GM21526 (cell line): ENCODE measurements at regions not wholly inside any gene's neighbourhood (a gene's known extent, or its start where the extent isn't known, plus 50 kb on each side); places are given as distances from the start of the nearest gene placed in this dataset.

Source experiments
- ATAC-seq: cut with Tn5 transposase; IDR thresholded peaks from one replicate; pipeline ENCODE4 v1.9.1; 2021; ENCODE audit warnings: moderate library complexity; ENCODE audit not compliant: unreplicated experiment, low FRiP score

DNA sequence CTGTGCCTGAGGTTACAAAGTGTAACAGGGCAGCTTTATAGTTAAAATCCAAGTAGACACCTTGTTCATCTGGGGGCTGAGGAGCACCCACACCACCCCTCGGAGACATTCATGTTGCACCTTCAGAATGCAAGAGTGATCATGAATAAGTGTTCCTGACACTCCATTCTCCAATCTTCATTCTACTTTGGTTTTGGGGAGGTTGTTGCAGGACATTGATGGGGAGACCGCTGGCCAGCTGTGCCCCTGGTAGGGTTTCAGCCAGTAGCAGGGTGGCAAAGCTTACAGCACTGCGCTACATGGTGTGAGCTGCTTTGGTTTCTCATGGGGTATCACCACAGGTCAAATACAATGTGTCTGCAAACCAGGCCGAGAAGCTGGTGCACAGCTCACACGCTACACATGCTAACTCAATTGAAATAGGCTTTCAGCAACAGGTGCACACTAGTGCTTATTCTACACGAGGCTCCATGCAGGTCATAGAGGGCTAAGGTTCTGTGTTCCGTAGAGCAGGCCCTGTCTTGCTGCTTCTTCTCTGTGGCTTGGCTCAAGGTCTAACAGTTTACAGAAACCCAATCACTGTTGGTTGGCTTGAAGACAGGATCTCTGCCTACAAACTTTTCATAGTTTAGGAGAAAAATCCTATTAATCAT lies 317.4 kb upstream of the ZNF32 start:
- no peak for ATAC-seq

DNA sequence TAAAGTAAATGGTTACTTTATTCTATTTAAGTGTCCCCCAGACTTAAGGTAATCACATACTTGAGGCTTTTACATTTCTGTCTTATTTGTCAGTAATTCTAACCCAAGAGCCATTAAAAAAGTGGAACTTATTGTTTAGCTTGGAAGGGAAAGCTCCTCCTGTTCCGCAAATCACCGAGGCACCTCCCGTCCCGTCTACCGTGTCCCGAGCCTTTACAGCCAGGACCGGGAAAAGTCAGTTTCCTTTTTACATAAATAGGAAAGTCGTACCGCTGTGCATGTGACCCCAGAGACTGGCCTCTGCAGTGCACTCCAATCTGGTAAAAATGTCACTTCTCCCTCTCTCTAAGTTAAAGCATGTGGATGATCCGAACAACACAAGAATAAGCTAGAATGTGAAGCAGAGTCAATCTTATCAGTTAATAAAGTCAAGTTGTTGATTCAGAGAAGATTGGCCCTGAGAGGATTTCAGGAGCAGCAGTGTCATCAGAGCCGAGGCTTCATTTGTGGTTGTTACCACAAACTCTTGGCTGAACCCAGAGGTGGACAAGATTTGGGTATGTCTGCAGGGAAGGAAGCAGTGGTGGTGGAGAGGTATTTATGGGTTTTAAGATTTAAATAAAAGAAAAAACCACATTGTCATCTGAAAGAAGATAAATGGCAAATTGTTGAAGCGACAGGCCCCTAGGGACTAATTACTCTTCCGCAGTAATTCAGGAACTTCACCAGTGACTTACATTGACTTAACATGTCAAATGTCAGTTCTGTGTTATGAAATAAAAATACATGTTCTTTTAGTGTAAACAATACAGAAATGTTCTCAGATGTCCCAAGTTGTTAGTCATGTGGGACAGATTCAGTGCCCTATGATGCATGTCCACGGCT lies 316.6 kb upstream of the ZNF32 start:
- ATAC-seq, result no peak

DNA sequence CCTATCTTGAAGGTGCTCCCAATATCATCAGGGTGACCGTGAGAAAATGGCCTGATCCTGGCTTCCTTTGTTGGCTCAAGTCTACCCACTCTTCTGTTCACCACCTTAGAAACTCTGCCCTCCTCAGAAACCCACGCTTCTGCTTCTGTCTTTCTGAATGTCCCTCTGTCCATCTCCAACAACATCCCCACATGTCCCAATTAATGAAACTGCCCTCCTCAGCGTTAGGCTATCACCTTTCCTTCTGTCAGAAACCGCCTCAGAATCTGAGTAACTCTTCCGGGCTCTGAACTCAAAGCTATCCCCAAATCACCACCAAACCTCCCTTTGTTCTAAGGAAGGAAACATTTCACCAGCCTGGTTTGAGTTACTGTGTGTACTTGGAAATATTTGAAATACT lies 315.8 kb upstream of the ZNF32 start:
- no peak for ATAC-seq

DNA sequence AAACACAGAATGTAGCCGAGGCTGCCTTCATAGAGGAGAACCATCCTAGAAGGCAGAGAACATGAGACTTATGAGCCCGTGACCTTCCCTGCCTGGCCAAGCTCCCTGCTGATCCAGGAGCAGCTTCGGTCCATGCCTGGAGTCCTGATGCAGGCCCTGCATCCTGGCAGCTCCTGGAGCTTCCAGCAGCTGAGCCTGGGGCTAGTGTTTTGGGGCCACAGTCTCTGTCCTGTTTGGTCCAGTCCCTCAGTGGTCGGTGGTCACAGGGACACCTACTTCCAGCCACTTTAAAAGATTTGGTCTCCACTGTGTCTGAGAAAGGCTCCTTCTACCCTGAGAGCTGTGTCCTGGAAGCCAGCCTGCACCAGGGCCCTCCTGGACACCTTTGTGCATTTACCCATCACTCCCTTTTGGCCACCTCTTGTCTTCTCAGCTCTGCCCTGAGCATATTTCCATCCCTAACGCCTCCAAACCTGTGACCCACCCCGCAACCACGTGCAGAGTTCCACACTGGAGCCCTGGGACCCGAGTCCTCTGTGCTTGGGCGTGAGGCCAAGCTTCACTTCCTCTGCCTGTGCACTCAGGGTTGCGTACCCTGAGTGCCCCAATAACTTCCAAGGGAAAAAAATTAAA lies 315.2 kb upstream of the ZNF32 start:
- ATAC-seq, result no peak

DNA sequence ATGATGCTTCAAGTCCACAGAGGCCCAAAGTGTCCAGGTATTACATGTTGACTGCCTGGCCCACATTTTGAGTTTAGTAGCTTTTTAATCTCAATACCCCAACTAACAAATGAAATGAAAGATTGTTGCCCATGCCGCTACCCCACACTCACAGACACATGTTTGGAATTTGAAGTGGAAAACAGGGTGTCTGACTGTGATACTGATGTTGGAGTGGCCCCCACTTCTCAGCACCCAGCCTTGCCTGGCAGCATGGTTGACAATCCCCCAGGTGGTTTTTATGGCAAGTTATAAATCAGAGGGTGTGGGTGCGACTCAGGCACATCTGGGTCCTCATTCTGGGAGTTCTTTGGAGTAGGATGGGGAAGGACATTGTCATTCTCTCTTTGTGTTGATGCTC lies 314.7 kb upstream of the ZNF32 start:
- ATAC-seq, result no peak

DNA sequence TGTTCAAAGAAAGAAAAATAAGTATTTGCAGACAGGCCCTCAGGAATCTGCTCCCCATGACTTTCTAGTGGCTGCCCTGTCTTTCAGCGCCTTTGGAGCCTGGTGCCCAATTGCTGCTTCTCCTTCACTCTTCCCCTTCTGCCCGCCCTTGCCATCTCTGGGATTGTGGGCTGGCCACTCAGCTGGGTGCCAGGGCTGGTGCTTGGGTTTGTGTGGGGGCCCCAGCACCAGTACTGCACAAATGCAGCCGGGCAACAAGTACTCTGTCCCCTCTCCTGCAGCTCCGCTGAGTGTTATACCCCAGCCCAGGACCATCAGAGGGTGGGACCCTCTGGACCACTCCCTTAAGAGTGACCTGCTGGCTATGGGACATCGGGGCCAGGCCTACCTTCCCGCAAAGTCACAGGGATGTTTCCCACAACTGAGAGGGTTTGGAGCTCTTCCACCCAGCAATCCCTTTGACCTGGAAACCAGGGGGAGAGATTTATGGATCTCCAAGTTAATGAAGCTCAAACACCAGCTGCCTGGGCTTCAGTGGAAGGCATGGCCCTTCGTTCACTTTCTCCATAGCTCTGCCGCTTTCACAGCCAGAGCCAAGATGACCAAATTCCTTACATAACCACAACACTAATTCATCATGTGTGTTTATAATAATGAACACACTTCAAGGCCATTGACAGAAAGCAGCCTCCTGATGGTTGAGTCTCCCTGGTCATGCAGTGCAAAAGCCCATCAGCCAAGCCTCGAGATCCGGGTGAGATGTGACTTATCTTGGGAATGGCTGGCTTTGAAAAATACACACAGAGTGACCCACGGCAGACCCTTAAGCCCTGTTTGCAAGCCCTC lies 313.9 kb upstream of the ZNF32 start:
- ATAC-seq, result no peak

DNA sequence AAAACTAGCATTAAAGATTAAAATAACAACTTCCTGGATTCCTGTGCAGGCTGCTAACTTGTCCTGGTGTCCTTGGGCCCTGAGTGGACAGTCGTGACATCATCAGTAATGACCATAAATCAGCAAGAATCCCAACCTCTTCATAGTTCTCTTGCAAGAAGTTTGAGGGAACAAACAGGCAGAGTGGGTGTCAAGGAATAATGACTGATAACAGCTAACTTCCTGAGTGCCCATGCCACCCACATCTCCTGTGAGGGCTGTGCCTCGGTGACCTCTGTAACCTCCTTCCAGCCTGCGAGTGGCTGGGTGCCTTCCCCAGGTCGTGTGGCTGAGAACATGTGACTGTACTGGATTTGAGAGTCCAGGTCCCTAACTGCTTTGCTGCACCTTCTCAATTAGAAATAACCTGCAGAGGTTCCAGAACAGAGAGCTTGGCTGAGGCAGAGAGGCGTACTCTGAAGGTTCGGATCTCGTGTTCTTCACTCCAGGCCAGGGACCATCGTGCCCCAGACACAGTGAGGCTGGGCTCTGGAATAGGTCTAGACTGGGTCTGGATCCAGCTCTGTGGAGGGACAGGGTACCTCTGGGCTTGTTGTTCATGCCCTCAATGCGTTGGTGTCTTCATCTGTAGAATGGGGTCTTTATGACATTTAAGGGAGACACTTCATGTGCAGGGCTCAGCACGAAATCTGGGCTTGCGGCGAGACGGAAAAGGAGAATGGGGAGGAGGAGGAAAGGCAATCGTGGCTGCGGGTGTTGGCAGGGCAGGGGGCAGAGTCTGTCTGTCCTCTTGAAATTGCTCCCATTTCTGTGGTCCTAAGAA lies 313.1 kb upstream of the ZNF32 start:
- ATAC-seq, result no peak

DNA sequence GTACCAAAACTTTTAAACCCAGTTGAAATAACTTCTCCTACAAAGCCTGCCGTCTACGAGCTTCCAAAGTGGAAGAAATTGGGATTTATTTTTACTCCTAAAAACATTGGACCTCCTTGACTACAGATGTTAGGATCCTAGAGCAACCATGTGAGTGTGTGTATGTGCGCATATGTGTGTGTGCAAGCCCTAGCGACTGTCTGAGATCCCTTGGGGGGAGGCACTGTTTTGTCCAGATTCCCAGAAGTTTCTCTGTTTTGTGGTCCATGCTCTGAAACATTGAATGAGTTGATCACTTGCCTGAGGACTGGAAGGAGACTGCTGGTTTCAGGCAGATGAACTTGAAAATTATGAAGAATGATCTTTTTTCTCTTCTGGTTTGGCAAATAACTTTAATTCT lies 312.3 kb upstream of the ZNF32 start:
- ATAC-seq, result no peak

DNA sequence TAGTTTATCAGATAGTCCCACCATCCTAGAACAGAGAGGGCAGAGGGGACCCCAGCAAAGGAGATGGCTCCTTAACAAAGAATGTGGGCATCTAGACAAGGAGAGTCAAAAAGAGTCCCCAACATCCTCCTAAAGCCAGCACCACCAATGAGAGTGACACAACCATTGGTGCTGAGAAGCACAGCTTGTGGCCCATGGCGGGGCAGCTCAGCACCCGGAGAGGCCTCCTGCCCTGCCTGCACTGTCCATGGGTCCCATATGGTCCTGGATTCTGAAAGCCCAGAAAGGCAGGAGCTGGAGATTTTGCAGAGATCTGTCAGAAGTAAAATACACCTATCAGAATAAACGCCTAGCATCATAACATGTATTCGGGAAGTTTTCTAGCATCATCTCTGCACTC lies 311.8 kb upstream of the ZNF32 start:
- no peak for ATAC-seq

DNA sequence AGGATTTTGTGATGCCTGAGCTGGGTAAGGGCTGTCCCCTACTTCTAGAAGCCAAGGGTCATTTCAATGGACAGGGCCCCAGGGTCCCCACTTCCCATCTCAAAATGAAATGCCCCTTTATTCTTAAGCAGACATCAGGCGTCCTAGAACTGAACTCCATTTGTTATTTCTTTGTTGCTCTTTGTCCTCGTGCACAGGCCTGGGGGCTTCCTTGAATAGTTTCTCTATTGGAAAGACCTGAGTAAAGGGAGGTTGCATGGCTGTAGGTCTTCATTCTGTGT lies 311.4 kb upstream of the ZNF32 start:
- ATAC-seq, result no peak

DNA sequence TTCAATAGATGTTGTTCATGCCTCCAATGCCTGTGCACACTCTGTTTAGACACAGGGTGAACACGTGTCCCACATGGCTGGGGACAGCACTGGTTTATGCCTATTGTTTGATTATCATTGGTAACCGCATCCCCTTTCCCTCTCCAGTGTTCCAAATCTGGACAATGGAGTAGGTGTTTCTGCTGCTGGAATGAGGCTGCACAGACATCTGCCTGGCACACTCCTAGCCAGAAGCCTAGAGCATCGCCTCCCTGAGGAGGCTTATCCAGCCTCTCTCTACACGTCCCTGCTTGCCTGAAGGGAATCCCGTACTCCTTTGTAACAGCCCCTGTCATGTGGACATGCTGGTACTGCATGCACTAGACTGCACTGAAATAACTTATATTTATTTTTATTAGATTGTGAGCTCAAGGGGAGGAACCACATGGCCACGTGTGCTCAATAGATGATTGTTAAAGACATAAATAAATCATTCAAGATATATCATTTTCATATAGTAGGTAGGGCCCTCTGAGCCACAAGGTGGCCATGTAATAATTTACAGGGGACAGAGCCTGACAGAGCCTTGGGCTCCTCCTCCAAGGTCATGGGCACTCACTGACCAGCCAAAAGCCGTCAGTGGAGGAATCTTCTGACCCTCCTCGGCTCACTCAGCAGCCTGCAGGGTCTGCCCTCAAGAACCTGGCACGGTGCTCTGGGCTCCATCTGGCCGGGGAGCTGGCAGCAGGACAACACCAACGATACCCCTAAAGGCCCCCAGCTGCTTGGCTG lies 310.9 kb upstream of the ZNF32 start:
- ATAC-seq, result no peak

DNA sequence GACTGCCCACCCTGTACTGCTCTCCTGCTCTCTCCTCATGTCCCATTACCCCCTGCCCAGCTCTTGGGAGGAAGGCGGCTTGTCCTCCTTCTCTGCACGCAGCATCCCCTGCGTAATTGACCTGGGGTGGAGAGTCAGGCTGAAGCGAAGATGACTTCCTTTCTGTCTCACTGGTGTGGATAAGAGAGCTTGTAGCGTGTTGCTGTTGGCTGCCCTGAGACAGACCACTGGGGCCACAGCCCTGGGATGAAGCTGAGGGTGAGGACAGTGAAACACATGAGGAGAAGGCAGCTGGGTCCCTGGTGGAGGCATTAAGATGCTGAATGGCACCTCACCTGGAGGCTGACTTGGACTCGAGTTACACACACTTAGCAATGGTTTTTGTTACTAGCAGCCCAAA lies 310.3 kb upstream of the ZNF32 start:
- ATAC-seq, result no peak

DNA sequence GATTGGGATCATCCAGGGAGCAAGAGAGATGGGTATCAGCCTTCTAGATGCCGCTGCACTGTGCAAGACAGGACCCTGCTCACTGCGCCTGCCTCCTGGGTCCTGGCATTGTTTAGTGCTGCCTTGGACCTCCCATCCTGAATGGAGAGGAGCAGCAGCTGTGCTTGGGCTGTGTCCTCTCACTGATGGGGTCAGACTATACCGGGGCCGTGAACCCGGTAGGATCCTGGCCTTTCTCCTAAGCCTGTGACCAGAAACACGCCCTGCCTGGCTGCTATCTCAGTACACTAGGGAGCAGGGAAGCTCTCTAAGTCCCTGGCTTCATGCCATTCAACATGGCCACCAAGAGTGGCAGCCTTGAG lies 309.4 kb upstream of the ZNF32 start:
- ATAC-seq, result no peak

DNA sequence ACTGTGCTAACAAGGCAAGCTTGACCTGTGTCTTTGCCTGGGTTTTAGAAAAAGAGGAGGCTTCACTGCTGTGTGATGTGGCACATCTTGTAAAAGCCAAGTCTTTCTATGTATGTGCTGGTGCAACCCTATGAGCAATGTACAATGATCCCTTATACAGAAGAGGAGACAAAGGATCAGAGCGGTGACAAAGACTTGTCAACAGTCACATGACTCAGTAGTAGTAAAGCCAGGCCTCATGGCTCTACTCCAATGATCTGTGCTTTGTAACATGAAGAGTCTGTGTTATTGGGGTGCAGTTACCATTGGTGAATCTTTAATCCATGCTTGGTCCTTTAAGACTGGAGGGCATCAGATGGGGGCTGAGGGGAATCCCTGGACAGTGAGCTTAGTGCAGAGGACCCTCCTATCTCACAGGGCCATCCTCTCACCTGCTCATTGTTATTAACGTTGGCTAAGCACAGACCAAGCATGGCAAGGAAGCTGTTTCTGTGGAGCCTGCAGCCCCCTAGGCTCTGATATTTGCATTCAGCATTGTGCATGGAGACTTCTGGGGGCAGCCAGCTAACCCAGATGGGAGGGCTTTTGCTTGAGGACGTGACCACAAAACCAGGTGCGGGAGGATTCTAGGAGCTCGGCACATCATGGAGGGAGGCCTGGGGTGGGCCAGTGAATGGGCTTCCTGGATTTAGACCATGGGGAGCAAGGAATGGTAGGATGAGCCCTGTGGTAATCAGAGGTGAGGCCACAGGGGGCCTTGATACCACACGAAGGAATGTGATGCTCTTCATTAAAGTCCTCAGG lies 308.8 kb upstream of the ZNF32 start:
- no peak for ATAC-seq

DNA sequence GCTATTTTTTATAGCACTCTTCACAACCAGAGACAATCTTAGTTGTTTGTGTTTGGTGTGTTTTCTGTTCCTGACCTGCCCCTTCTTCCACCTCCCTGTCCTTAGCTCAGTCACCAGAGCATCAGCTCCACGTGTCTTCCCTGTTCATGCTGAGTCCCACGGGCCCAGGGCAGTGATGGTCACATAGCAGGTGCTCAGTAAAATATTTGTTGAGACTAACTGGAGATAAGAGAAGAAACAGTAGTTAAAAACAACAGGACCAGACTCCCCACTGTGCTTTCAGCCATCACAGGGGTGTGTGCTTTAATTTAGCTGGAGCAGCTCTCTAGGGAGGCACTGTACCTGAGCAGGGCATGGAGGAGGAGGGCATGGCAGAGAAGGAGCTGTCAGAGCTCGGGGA lies 307.3 kb upstream of the ZNF32 start:
- no peak for ATAC-seq

DNA sequence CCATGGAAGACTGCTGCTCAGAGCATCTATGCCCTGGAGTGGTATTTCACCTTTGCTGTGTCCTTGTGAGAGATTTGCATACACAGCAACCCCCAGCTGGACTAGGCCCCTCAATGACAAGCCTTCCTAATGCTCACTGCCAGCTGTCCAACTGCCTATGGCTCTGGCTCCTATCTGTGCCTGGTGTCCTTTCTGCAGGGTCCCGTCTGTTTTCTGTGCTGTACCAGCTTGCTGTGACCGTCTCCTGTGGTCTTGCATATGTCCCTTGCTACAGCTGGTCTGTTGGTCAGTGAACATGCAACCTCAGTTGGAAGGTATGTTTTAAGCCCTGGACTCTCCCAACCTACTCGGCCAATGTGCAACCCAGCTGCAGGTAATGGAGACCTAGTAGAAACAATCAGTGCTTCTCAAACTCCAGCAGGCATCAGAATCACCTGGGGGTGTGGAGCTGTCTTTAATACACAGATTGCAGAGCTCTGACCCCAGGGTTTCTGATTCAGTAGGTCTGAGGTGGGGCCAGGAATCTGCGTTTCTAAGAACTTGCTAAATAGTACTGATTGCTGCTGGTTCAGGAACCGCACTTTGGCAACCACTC lies 306.4 kb upstream of the ZNF32 start:
- no peak for ATAC-seq

DNA sequence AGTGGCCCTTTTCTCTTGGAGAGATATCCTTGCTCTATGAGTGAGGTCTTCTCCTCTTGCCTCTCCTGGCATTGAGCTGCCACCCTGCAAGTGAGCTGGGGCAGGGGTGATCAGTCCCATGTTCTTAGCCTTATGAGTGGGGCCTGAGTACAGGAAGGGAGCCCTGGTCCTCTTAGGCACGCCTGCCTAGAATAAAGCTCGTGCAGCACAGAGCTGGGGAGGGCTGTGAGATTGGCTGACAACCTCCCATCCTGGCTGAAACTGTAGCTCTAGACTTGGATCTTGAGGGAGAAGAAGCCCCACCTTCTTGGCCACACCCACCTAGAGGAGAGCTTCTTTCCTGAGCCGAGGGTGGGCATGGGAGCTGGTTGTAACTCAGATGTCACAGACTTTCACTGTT lies 305.0 kb upstream of the ZNF32 start:
- no peak for ATAC-seq

DNA sequence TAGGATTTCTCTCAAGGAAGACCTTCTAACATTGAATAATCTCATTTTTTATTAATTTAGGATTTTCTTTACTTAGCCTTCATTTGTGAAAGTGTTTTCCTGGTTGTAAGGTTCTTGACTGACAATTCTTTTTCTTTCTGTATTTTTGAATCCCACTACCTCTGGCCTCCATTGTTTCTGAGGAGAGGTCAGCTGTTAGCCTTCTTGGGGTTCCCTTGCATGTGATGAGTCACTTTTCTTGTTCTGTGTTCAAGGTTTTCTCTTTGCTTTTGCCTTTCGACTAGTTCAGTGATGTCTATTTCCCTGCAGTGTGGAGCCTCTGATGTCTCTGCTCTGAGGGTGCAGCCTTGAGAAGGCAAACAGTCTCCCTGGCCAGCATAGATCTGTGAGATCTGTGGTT lies 304.1 kb upstream of the ZNF32 start:
- ATAC-seq, result no peak
